Gastrocnemius medialis (tissue), 4 donors: ENCODE measurements at regions not wholly inside any gene's neighbourhood (a gene's known extent, or its start where the extent isn't known, plus 50 kb on each side); places are given as distances from the start of the nearest gene placed in this dataset.
"Not testable (repeated sequence)": the region's sequence is repeated elsewhere in the genome, so short reads cannot be mapped to it uniquely, and the experiment has no call there.

ENCODE experiments used
- ATAC-seq, 2 donors: fragments of 150-250 bp; one replicate each; pipeline ENCODE4 v1.9.1; 2016
- DNase-seq, 2 donors: peaks; one replicate each; pipeline ENCODE4 v3.0.0-alpha.2; 2019
- H3K27ac ChIP-seq, 4 donors: fragments of 200-600 bp; sonication (generic); 1 replicate in 1 of 4; 2 replicates in 3 of 4; pipeline ENCODE4 v1.5.1; 2016 to 2018; ENCODE audit warnings: mild to moderate bottlenecking in 2 of 4, moderate library complexity in 1 of 4
- H3K27me3 ChIP-seq, 3 donors: fragments of 200-600 bp; sonication (generic) in 2 of 3; 1 replicate in 1 of 3; 2 replicates in 2 of 3; pipeline versions ENCODE4 v1.5.1 to v1.6.0; 2016 to 2019; ENCODE audit warnings: mild to moderate bottlenecking in 1 of 3, moderate library complexity in 1 of 3
- H3K36me3 ChIP-seq, 2 donors: fragments of 200-600 bp; sonication (generic) in 1 of 2; one replicate each; pipeline ENCODE4 v1.5.1; 2017 to 2018
- H3K4me1 ChIP-seq, 2 donors: fragments of 200-600 bp; sonication (generic) in 1 of 2; one replicate each; pipeline ENCODE4 v1.5.1; 2016 to 2017; ENCODE audit warnings: mild to moderate bottlenecking in 2 of 2
- H3K4me3 ChIP-seq, 4 donors: fragments of 200-600 bp; sonication (generic) in 3 of 4; 1 replicate in 1 of 4; 2 replicates in 3 of 4; pipeline ENCODE4 v1.5.1; 2016 to 2019; ENCODE audit warnings: mild to moderate bottlenecking in 2 of 4
- H3K9me3 ChIP-seq, 3 donors: fragments of 200-600 bp; sonication (generic) in 2 of 3; 1 replicate in 1 of 3; 2 replicates in 2 of 3; pipeline ENCODE4 v1.5.1; 2016 to 2019
- CTCF ChIP-seq, 5 experiments: fragments of 450-650 bp in 3 of 5; fragments of 200-600 bp in 2 of 5; sonication (generic) in 2 of 5; IDR thresholded peaks in 4 of 5; conservative IDR thresholded peaks in 1 of 5; 1 replicate in 4 of 5; 2 replicates in 1 of 5; pipeline ENCODE4 v1.5.1; 2016 to 2019; ENCODE audit warnings: antibody characterized with exemption in 5 of 5, mild to moderate bottlenecking in 3 of 5, moderate library complexity in 3 of 5
- POLR2A ChIP-seq, 2 donors: fragments of 450-650 bp; IDR thresholded peaks; one replicate each; pipeline ENCODE4 v1.6.1; 2017; ENCODE audit warnings: antibody characterized with exemption in 2 of 2, mild to moderate bottlenecking in 2 of 2, moderate library complexity in 2 of 2
- in situ Hi-C, 4 donors: fragments of 200-750 bp; cut with MboI; loops; one replicate each; pipeline versions ENCODE4 v1.15.0 to v1.8.0; 2017; ENCODE audit warnings: low sequenced_read_pairs in 4 of 4
- intact Hi-C: fragments of 100-400 bp; cut with DNase I; formaldehyde crosslinking; loops from one replicate; pipeline ENCODE4 v1.15.1; 2023; ENCODE audit warnings: low total_unique reads

DNA sequence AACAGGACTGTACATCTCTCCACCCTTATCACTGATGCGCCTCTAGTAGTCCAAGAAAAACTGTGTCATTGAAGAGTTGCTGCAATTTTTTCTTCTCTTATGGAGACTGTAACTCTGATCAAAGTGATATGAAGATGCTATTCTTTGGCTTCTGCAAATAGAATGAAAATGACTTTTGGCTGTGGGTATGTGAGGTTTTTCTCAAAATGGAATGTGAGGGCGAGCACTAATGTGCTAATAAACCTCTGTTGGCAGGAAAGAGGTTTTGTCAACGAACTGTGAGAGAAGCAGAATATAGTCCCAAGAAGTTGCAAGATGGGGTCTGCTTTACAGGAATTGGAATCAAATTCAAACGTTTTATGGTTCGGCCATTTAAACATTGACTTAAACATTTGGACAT, 252.0 kb upstream of the GAS1 start:
- Histone ChIP-seq H3K4me1 (no peaks in the 10 kb centered on the region), H3K9me3 (no peaks in the 10 kb centered on the region), H3K27me3 (peaks cover 0 to 21% (median 4%) of the 10 kb centered on the region in 3 donors), H3K4me3 (no peak overlapping the region), H3K27ac (no peak overlapping the region), H3K36me3 (no peaks in the 10 kb centered on the region)
- intact Hi-C loops (no loop called here), in situ Hi-C loops (no loop called here)
- ATAC-seq (no peak), DNase-seq (no peak)
- TF ChIP-seq CTCF (IDR thresholded peaks at IDR 0.05 in 4 of 5, conservative IDR thresholded peaks at IDR 0.05 in 1 of 5), result no peak
- TF ChIP-seq POLR2A (IDR thresholded peaks at IDR 0.05), result no peak

- Histone ChIP-seq H3K4me3 (no peak overlapping the region), H3K9me3 (no peaks in the 10 kb centered on the region), H3K27me3 (peaks cover 0 to 21% (median 4%) of the 10 kb centered on the region in 3 donors), H3K27ac (no peak overlapping the region), H3K36me3 (no peaks in the 10 kb centered on the region), H3K4me1 (no peaks in the 10 kb centered on the region)
- TF ChIP-seq CTCF (IDR thresholded peaks at IDR 0.05 in 4 of 5, conservative IDR thresholded peaks at IDR 0.05 in 1 of 5) (no peak), POLR2A (IDR thresholded peaks at IDR 0.05) (no peak)
- intact Hi-C loops, result no loop called here
- ATAC-seq (no peak), DNase-seq (no peak)
- in situ Hi-C loops, result no loop called here
These were observed 252.5 kb upstream of the GAS1 start for GRCh38 chr9:87199782-87200181.

DNA sequence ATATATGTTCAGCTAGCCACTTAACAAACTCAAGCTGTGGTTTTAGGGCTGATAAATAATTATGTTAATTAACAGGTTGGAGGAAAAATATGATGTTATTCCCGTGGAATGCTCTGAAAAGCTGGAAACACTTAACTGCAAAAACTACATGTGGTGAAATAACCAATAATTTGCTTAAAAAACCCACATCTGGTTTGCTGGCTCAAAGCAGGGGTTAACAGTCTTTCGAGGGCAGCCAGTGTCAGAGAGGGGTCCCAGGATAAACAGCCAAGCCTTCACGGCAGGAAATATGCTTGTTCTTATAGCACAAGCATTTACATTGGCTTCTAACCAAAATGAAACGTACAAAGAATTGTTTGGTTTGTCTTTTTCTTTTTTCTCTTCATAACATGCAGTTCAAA, 254.0 kb upstream of the GAS1 start:
- ATAC-seq (no peak), DNase-seq (no peak)
- no peaks in the 10 kb centered on the region for H3K9me3 ChIP-seq
- H3K27me3 ChIP-seq, result peaks cover 0 to 18% (median 4%) of the 10 kb centered on the region in 3 donors
- H3K4me1 ChIP-seq, result no peaks in the 10 kb centered on the region
- intact Hi-C loops, result no loop called here
- H3K27ac ChIP-seq, result no peak overlapping the region
- H3K36me3 ChIP-seq, result no peaks in the 10 kb centered on the region
- H3K4me3 ChIP-seq, result no peak overlapping the region
- TF ChIP-seq CTCF (IDR thresholded peaks at IDR 0.05 in 4 of 5, conservative IDR thresholded peaks at IDR 0.05 in 1 of 5) (no peak), POLR2A (IDR thresholded peaks at IDR 0.05) (no peak)
- in situ Hi-C loops, result no loop called here

- intact Hi-C loops (no loop called here), in situ Hi-C loops (no loop called here)
- Histone ChIP-seq H3K27ac (no peak overlapping the region), H3K36me3 (no peaks in the 10 kb centered on the region), H3K27me3 (no peaks in the 10 kb centered on the region), H3K4me3 (no peak overlapping the region), H3K4me1 (no peaks in the 10 kb centered on the region), H3K9me3 (no peaks in the 10 kb centered on the region)
- ATAC-seq (no peak), DNase-seq (no peak)
- TF ChIP-seq CTCF (IDR thresholded peaks at IDR 0.05 in 4 of 5, conservative IDR thresholded peaks at IDR 0.05 in 1 of 5) (no peak), POLR2A (IDR thresholded peaks at IDR 0.05) (no peak)
These were observed 258.9 kb upstream of the GAS1 start for GRCh38 chr9:87206064-87206661.

DNA sequence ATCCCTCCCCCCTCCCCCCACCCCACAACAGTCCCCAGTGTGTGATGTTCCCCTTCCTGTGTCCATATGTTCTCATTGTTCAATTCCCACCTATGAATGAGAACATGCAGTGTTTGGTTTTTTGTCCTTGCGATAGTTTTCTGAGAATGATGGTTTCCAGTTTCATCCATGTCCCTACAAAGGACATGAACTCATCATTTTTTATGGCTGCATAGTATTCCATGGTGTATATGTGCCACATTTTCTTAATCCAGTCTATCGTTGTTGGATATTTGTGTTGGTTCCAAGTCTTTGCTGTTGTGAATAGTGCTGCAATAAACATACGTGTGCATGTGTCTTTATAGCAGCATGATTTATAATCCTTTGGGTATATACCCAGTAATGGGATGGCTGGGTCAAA, 263.4 kb upstream of the GAS1 start:
- DNase-seq, H3K27ac ChIP-seq, H3K9me3 ChIP-seq, intact Hi-C loops, H3K27me3 ChIP-seq, H3K36me3 ChIP-seq, ATAC-seq, in situ Hi-C loops, H3K4me3 ChIP-seq, H3K4me1 ChIP-seq: not testable (repeated sequence)
